Omental fat pad (tissue), 3 donors: ENCODE measurements at regions not wholly inside any gene's neighbourhood (a gene's known extent, or its start where the extent isn't known, plus 50 kb on each side); places are given as distances from the start of the nearest gene placed in this dataset.

Experiments
- ATAC-seq: fragments of 150-250 bp; one replicate; pipeline ENCODE4 v1.9.1; 2016; ENCODE audit warnings: mild to moderate bottlenecking, moderate library complexity; ENCODE audit not compliant: low FRiP score
- DNase-seq: peaks from one replicate; pipeline ENCODE4 v3.0.0-alpha.2; 2019; ENCODE audit warnings: low spot score
- CTCF ChIP-seq, 3 donors: fragments of 450-650 bp; IDR thresholded peaks; one replicate each; pipeline ENCODE4 v1.5.1; 2016 to 2017; ENCODE audit warnings: antibody characterized with exemption in 3 of 3, mild to moderate bottlenecking in 3 of 3, moderate library complexity in 2 of 3

GRCh38 chr5:5622806-5623205, 200.3 kb downstream of the ICE1 start:
- no peak for ATAC-seq
- TF ChIP-seq CTCF (IDR thresholded peaks at IDR 0.05), result no peak
- DNase-seq, result no peak

- ATAC-seq (no peak), DNase-seq (no peak)
- TF ChIP-seq CTCF (IDR thresholded peaks at IDR 0.05), result no peak
These were observed 197.1 kb downstream of the ICE1 start for GRCh38 chr5:5619546-5619945.

- DNase-seq, result no peak
- no peak for ATAC-seq
- no peak for TF ChIP-seq CTCF (IDR thresholded peaks at IDR 0.05)
These were observed 194.5 kb downstream of the ICE1 start for GRCh38 chr5:5617024-5617423.

GRCh38 chr5:5616247-5616895, 193.9 kb downstream of the ICE1 start:
- TF ChIP-seq CTCF (IDR thresholded peaks at IDR 0.05), result no peak
- ATAC-seq (no peak), DNase-seq (no peak)

- no peak for TF ChIP-seq CTCF (IDR thresholded peaks at IDR 0.05)
- no peak for ATAC-seq
- no peak for DNase-seq
These were observed 193.1 kb downstream of the ICE1 start for GRCh38 chr5:5615569-5615968.

- TF ChIP-seq CTCF (IDR thresholded peaks at IDR 0.05), result no peak
- DNase-seq (no peak), ATAC-seq (no peak)
These were observed 190.9 kb downstream of the ICE1 start for GRCh38 chr5:5613261-5613990.

- ATAC-seq (no peak), DNase-seq (no peak)
- TF ChIP-seq CTCF (IDR thresholded peaks at IDR 0.05), result no peak
These were observed 189.6 kb downstream of the ICE1 start for GRCh38 chr5:5612096-5612495.
